ENCODE measurements at regions not wholly inside any gene's neighbourhood (a gene's known extent, or its start where the extent isn't known, plus 50 kb on each side); places are given as distances from the start of the nearest gene placed in this dataset.

GRCh38 chr5:166293892-166294291 is 1997.6 kb upstream of the WWC1 start:
- TF ChIP-seq CTCF (IDR thresholded peaks at IDR 0.05 in 8 of 11, conservative IDR thresholded peaks at IDR 0.05 in 3 of 11) (no peak), POLR2A (IDR thresholded peaks at IDR 0.05) (no peak)
